NCI-H1417 treated with DMSO at 0.1 percent for 48 hours (cell line): ENCODE measurements at regions not wholly inside any gene's neighbourhood (a gene's known extent, or its start where the extent isn't known, plus 50 kb on each side); places are given as distances from the start of the nearest gene placed in this dataset.
"Not testable (repeated sequence)": the region's sequence is repeated elsewhere in the genome, so short reads cannot be mapped to it uniquely, and the experiment has no call there.

Experiments used
- DNase-seq: peaks from one replicate; lab custom pipeline; 2025; lab: John Stamatoyannopoulos, UW

DNA sequence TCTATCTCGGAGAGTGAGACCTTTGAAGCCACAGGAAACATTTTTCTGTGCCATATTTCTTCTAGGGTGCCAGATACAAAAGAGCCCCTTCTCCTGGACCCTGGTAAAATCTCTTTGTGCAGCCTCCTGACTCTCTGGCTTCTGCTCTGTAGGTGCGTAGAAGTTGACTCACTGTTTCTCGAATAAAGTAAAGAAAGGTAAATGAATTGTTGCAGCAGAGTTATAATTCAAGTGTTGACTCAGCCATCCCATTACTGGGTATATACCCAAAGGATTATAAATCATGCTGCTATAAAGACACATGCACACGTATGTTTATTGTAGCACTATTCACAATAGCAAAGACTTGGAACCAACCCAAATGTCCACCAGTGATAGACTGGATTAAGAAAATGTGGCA is 371.0 kb downstream of the OSTF1 start:
- DNase-seq = not testable (repeated sequence)

DNA sequence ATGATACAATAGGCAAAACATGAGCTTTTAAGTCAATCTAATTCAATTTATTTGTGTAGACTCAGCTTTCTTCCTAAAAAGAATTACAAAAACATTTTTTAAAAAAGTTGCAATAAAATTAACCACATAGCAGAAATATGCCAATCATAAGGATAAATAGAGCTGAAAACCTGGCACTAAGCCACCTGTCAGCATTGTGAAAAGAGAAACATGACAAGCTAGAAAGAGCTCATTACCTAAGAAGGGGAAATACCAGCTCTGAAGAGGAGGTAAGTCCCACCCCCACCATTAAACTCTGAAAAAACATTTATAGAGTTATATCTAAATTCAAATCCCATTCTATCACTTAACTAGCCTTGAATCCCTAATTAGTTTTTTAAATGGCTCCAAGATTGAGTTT is 372.9 kb downstream of the OSTF1 start:
- DNase-seq = no peak

DNA sequence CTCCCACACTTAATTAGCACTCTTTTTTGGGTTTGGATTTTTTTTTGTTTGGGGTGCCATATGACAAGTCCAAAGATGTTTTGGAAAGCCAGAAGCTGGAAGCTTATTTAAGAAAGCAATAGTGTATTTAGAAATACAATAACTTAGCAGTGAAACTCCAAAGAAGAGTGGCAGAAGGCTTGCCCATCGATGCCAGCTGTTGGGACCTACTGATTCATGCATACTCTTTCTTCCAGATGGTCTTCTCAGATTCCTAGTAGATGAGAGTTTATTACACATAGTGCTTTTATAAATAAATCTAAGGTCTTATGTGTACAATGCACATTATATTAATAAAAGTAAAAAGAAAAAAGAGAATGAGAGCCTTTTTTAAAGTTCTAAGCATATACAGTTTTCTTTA is 374.6 kb downstream of the OSTF1 start:
- no peak for DNase-seq

DNA sequence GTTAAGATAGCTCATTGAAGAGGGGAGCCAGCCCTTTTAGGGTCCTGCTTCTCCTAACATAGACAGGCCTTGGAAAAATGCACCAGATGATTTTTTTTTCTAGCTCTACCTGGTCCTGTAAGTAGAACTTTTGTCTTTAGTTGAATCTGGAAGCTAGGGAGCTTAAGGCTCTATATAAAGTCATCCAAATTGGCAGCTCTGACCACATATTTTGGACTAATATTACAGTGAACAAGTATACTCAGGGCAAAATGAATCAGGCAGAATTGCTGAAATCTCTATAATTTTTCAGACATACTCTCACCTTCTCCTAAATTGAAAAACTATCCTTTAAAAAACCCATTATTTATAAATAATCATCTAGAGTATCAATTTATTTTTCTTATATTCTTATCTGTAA is 375.6 kb downstream of the OSTF1 start:
- DNase-seq = no peak

DNA sequence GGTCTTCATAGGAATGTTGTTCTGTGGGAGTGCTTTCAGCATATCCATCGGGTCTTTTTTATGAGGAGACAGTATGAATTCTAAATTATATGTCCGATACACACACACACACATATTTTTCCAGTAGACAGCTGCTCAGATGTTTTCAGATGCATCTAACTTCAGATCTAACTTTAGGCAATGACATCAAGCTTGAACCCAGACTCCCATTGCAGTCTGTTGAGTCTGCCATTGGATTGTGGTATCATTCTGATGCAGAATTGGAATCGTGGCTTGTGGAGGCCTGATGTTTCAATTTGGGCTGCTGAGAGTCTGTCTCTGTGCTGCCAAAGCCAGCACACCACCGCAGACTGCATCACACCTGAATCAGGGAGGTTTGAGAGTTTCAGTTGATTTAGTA is 376.4 kb downstream of the OSTF1 start:
- no peak for DNase-seq

DNA sequence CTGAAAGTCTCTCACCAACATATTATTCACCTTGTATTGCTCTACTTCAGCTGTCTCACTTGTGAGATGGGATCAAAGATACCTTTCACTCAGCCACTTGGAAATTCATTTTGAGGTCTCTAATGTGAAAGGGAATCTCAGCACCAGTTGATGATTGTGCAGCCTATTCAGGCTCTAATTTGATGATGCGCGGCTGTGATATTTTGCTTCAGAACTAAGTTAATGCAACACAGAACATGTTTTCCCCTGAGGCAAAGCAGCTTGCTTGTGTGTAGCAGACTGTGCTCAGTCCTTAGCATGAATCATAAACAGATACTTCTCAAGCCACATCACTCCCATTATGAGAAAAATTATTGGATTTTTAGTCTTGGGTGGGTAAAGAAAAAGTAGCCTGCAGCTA is 378.8 kb downstream of the OSTF1 start:
- no peak for DNase-seq

DNA sequence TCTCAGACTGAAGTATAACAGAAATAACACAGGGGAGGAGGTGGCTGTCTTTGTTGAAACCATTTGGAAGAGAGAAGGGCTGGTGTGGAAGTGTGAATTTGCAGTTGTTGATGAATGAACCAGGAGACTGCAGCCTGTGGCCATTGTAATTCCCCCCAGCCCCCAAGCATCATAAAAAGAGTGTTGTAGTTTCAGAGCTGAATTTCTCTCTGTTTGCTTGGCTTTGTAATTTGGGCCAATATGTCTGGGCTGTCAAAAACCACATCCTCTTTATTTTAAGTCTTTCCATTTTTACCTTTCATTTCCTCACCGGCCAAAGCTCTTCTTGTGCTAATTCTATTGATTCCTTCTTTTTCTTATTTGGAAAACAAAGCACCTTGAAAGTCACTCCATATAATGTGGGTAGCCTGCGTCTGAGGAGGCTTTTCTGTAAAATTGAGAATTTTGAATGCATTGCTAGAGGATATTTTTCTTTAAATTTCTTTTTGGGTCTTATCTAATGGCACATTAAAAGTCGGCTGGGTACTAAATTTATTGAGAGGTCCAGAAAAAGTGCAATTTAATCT is 383.3 kb downstream of the OSTF1 start:
- no peak for DNase-seq

DNA sequence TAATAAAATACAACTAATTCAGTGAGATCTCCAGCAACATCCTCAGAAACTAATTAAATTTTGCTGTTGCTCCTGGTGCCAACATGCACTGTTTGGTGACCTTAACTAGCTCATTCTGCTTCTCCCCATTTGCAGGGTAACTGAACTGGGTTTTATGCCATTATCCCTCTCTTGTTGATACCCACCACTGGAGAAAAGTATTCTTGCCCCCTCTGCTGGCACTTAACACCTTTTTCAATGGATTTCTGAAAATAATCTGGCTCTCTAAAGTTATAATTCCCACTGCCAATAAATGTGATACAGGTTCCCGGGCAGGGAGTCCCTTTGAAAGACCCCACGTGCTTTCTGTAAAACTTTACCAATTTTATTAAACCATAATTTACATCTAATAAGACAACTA is 394.3 kb downstream of the OSTF1 start:
- DNase-seq = no peak

DNA sequence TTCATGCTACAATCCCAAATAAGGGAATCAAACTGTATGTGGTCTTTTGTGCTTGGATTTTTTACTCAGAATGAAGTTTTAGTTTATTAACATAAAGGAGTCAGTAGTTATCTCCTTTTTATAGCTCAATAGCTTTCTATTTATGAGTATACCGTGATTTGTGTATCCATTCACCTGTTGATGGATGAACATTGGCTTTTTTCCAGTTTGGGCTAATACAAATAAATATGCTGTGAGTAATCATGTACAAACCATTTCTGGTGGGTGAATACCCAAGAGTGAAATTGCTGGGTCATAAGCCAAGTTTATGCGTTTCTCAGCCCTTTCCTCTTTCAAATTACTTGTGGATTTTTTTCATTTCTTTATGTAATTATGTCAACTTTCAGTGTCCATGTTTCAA is 395.3 kb downstream of the OSTF1 start:
- DNase-seq = no peak

DNA sequence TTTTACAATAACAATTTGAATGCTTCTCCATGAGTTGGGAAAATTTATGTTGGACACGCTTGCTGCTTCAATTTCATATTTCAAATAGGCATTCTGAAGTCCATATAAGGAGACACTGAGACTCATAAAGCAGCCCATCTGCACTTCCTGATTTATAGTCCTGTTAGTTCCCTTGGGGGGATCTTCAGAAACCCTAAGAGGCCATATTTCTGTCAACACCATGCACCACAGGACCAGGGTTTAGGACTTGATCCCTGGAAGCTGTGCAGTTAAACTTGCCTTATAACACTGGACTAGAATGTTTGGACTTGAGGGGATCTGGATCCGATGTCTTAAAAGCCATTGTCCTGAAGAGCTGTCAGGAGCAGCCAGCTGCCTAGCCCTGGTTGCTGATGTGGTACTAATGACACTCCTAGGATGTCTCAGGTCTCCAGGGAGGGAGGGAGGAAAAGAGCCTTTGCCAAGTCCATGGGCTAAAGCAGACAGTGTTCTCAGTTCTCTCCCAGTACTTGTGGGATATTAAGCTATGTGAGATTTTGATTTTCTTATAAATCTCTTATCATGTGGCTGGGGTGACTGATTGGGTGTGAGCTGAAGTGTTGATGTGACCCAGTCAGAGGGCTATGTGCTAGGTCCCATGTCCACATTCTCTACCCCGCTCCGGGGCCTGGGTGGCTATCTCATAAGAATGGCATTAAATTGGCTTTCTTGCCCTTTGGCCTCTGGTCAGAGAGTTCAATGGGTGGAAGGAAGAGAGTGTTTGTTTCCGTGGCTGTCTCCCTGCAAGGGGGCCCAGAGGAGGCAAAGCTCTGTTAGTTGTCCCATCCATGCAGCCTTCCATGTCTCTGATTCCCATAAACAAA is 399.8 kb downstream of the OSTF1 start:
- DNase-seq = no peak

DNA sequence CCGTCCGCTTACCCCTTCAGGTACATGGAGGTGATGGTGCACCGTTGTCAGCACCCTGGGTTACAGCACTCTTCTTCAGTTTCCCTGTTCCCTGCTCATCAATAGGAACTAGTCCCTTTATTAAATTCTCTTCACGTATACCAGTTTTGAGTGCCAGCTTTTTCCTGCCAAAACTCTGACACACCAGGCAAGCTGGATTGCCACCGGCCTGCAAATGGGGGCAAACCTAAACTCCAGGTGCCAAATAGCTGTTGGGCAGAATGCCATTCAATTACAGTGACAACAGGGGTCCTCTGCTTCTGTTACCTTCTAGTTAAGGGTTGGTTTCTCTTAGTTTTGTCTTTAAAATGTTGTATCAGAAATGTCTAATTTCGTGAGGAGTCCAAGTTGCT is 400.4 kb downstream of the OSTF1 start:
- DNase-seq = no peak

DNA sequence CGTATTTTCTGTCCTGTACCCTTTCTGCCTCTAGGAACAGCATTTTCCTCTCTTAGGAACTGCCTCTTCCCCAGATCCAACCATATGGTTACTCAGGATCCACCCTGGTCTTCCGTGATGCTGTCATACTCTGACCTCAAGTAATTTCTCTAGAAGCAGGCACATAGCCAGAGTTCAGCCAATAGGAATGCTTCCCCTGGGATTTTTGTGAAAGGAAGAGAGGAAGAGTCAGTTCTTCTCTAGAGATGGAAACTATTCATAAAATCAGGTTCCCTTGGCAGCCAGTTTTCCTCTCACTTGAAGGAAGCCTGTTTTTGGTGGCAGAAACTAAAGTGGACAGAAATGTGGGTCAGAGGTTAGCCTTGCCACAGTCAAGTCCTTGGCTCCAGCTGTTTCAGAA is 400.1 kb upstream of the PCSK5 start:
- DNase-seq = no peak

DNA sequence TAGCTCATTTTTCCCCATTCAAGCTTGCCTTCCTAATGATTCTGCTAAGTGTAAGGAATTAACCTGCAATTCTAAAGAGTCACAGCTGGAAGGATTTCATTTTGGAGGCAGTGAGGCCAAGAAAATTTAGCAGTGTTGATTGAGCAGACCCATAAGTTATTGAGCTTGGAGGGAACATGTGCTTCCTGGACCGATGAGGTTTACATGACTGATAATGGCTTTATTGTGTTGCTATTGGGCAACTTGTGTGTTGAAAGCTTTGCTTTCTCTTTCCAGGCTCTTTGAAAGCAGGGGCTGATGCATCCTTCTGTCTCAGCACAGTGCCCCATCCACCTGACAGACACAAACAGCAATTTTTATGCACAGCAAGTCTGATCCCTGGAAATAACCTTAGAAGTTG is 398.9 kb upstream of the PCSK5 start:
- DNase-seq = no peak

DNA sequence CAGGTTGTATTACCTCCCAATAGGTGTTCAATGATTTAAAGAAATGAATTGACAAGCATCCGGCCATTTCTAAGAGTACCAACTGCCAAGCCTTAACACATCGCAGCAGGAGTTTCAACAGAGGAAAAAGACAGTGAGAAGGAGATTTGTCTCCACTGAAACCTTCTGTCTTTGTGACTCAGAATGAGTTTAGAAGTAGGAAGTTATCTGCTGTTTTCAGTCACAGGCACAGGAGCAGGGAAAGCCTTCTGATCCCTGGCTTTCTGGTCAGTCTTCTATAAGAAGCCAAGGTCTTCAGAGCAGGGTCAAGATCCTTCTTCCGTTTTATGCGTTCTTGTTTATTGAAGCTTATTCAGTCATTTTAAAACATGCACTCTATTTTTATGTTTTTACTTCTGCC is 390.7 kb upstream of the PCSK5 start:
- DNase-seq = no peak

DNA sequence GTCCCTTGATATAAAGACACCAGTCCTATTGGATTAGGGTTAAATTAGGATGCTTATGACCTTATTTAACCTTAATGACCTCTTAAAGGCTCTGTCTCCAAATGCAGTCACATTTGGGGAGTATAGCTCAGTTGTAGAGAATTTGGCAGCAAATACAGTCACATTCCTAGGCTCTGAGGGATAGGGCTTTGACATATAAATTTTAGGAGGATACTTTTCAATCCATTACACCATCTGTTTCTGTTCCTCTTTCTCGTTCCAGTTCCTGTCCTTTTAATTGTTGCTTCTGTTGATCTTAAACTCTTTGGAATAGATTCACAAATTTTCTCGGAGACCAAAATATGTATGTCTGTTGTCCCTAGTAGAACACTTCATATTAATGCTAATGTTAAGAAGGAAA is 390.0 kb upstream of the PCSK5 start:
- no peak for DNase-seq

DNA sequence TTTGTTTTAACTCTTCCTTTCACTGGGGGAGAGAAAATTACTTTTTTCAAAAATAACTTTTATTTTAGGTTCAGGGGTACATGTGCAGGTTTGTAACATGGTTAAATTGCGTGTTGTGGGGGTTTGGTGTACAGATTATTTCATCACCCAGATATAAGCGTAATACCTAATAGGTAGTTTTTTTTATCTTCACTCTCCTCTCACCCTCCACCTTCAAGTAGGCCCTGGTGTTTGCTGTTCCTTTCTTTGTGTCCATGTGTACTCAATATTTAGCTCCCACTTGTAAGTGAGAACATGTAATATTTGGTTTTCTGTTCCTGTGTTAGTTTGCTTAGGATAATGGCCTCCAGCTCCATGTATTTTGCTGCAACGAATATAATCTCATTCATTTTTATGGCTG is 389.5 kb upstream of the PCSK5 start:
- not testable (repeated sequence) for DNase-seq

DNA sequence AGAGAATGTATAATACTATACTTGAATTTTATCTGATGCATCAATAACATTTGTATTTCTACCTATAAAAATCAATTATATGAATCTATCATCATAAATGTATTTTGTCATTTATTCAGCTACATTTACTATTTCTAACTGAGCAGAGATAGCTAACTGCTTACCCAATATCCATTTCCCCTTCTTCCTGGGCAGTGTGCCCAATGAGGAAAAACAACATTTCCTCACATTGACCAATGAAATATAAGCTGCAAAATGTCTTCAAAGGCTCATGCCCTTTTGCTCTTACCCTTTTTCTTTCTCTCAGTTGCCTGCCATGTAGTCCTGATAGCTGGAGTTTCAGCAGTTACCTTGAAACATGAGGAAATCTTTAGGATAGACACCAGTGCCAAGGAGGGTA is 385.8 kb upstream of the PCSK5 start:
- DNase-seq = no peak

DNA sequence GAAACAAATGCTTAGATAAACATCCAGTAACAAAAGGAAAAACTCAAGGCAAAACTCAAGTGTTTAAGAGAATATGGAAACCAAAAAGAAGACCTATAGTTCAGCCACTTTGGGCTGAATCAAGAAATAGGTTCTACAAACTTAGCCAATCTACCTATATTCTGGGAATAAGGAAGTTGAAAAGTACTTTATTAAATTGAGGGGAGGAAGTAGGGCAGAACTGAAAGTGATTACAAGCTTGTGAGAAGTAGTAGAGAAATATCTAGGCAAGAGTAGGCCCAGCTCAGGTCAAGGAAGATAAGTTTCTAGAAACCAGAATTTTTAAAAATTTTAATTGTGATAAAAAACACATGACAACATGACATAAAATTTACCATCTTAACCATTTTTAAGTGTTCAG is 384.8 kb upstream of the PCSK5 start:
- no peak for DNase-seq

DNA sequence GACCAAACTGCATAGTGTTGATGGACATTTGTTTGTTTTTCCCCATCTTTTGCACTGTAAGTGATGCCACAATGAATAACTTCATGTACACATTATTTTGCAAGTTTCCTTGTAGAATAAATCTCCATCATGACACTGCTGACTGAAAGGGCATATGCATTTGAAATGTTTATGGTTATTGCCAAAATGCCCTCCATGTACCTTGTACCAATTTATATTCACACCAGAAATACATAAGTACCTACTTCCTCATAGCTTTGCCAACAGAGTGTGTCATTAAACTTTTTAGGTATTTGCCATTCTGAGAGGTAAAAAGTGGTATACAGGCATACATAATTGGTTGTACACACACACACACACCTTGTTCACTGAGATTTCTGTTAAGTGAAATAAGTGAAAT is 361.0 kb upstream of the PCSK5 start:
- no peak for DNase-seq

DNA sequence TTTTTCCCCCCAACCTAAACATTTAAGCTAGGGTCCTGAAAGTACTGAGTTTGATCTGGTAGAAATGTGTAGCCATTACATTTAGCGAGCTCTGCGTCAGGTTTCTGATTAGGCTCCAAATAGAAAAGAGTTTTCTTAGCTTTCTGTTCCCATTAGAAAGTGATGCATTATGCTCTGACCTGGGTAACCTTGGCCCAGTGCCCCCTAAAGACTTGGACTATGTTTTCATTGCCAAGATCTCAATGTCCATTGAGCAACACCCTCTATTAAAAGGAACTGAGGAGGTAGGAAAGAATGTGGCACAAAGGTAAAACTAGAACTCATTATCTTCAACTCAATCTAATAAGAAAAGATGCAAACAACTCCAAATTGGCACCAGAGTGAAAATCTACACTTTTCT is 358.9 kb upstream of the PCSK5 start:
- DNase-seq = no peak

DNA sequence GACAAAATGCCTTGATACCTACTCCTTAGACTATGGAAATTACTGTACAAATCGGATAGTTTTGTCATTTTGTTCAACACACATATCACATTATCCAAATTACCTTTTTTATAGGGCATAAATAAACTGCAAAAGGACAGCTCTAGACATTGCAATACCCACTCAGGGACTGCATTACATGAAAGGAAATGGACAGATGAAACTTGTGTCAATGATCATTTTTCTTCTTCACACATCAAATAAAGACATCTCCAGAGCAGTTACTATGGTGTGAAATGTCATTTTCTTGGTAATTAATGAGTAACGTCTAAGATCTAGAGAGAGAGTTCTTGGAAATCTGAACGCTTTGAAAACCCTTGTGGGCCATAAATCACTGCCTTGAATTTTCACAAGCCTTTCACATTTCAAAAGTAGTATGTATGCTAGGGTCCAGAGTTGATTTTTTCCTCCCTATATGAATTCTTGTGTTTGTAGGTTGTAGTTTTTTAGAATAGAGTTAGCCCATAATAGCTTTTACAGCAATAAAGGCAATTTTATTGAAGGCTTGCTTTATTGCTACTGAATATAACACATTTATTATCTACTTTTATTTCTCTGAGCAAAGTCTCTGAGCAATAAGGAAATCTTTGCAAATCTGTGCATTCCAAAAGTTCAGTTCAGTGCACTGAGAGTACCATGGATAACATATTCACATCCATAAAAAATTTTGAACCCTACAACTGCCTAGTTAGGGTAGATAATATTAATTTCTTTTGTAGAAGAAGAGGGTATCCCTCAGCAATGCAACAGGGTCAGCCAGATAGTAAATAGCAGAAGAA is 358.0 kb upstream of the PCSK5 start:
- no peak for DNase-seq

DNA sequence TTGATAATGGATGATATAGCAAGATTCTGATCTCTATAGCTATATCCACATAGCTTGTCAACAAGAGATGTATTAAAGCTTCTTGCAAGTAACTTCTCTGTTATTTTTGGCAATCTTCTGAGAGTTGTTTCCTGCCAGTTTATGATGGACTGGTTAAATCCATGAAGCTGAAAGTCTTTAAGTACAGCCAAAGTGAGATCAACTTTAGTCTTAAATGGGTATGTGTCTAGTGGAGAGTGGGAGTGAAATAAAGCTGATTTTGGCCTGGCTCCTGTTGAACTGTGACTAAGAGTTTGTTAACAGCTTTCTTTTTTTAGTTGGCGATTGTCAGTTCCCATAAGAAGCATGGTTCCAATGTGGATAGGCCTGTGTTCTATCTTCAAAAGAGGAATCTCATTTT is 350.9 kb upstream of the PCSK5 start:
- DNase-seq = no peak

DNA sequence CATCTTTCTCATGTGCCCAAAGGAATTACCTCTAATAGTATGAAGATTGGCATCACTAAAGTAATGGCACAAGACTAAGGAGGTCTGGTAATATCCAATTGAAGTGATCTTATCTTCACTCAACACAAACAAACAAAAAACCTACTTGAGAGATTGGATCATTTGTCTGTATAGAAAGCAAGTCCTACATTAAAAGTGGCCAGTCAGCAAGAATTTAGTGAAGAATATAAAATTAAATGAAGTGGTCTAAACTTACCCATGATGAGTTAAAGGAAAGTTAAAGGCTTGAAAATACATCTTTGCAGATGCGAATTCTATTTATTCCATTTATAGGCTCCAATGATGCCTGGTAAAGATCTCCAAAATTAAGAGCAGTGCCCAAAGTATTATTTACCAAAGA is 350.3 kb upstream of the PCSK5 start:
- DNase-seq = no peak
